Spleen (tissue), 11 donors: ENCODE measurements at regions not wholly inside any gene's neighbourhood (a gene's known extent, or its start where the extent isn't known, plus 50 kb on each side); places are given as distances from the start of the nearest gene placed in this dataset.

Experiments
- DNase-seq: peaks from one replicate; pipeline ENCODE4 v3.0.0-alpha.2; 2020
- H3K27ac ChIP-seq, 8 donors: fragments of 200-600 bp; sonication (generic) in 7 of 8; 1 replicate in 4 of 8; 2 replicates in 4 of 8; pipeline versions ENCODE4 v1.5.0 to v1.8.0; 2016 to 2021; ENCODE audit warnings: inconsistent platforms in 4 of 8, mild to moderate bottlenecking in 4 of 8, moderate library complexity in 1 of 8
- H3K27me3 ChIP-seq, 7 donors: fragments of 200-600 bp; sonication (generic) in 6 of 7; replicated peaks in 1 of 7; 1 replicate in 4 of 7; 2 replicates in 3 of 7; pipeline versions ENCODE4 v1.5.0 to v1.8.0; 2016 to 2021; ENCODE audit warnings: inconsistent platforms in 3 of 7, mild to moderate bottlenecking in 1 of 7
- H3K36me3 ChIP-seq, 6 donors: fragments of 200-600 bp; sonication (generic) in 5 of 6; 1 replicate in 4 of 6; 2 replicates in 2 of 6; pipeline versions ENCODE4 v1.5.0 to v1.8.0; 2016 to 2021; ENCODE audit warnings: inconsistent platforms in 2 of 6
- H3K4me1 ChIP-seq, 6 donors: fragments of 200-600 bp; sonication (generic) in 5 of 6; 1 replicate in 3 of 6; 2 replicates in 3 of 6; pipeline versions ENCODE4 v1.5.0 to v1.8.0; 2016 to 2021; ENCODE audit warnings: inconsistent platforms in 3 of 6
- H3K4me3 ChIP-seq, 8 donors: fragments of 200-600 bp; sonication (generic) in 7 of 8; 1 replicate in 4 of 8; 2 replicates in 4 of 8; pipeline versions ENCODE4 v1.5.0 to v1.8.0; 2016 to 2021; ENCODE audit warnings: inconsistent platforms in 4 of 8, mild to moderate bottlenecking in 4 of 8, moderate library complexity in 2 of 8
- H3K9me3 ChIP-seq, 8 donors: fragments of 200-600 bp; sonication (generic) in 7 of 8; 1 replicate in 4 of 8; 2 replicates in 4 of 8; pipeline versions ENCODE4 v1.5.0 to v1.8.0; 2016 to 2021; ENCODE audit warnings: inconsistent platforms in 4 of 8
- POLR2A ChIP-seq, 3 donors: fragments of 450-650 bp; IDR thresholded peaks; one replicate each; pipeline ENCODE4 v1.5.1; 2017; ENCODE audit warnings: antibody characterized with exemption in 3 of 3, mild to moderate bottlenecking in 1 of 3
- POLR2AphosphoS5 ChIP-seq, 3 donors: sonication (generic); formaldehyde crosslinking; IDR thresholded peaks; one replicate each; pipeline ENCODE4 v1.5.1; 2017; ENCODE audit warnings: antibody characterized with exemption in 3 of 3
- WGBS, 5 donors: extraction: QIAGEN DNeasy Blood & Tissue Kit in 3 of 5; methylation state at CpG; one replicate each; pipeline versions ENCODE4 v1.1.5 to v1.1.7; 2013 to 2018; 5-methylcytosine and 5-hydroxymethylcytosine counted together
- intact Hi-C: fragments of 100-400 bp; cut with DNase I; formaldehyde crosslinking; loops from one replicate; pipeline ENCODE4 v1.15.0; 2023; ENCODE audit warnings: low total_unique reads
- TF ChIP-seq, protein P1 (sequence below), 11 experiments: fragments of 200-600 bp in 7 of 11; fragments of 450-650 bp in 4 of 11; sonication (generic) in 4 of 11; IDR thresholded peaks in 8 of 11; conservative IDR thresholded peaks in 3 of 11; 1 replicate in 7 of 11; 2 replicates in 4 of 11; pipeline versions ENCODE4 v1.4.0 to v1.8.0; 2016 to 2021; ENCODE audit warnings: antibody characterized with exemption in 11 of 11, inconsistent platforms in 4 of 11, mild to moderate bottlenecking in 1 of 11
- donor health status: healthy with polysubstance abuse.
- donor health status: DM: no; HTN: no; CAD: no; lungs with moderate emphysema.
- donor health status: DM: no; HTN: no; CAD: no.
- donor health status: Bipolar disorder and iron deficiency.
- donor health status: healthy.
- donor health status: DM: no; HTN: no; CAD: no.
- donor health status: DM: yes; HTN: yes; CAD: no.

DNA sequence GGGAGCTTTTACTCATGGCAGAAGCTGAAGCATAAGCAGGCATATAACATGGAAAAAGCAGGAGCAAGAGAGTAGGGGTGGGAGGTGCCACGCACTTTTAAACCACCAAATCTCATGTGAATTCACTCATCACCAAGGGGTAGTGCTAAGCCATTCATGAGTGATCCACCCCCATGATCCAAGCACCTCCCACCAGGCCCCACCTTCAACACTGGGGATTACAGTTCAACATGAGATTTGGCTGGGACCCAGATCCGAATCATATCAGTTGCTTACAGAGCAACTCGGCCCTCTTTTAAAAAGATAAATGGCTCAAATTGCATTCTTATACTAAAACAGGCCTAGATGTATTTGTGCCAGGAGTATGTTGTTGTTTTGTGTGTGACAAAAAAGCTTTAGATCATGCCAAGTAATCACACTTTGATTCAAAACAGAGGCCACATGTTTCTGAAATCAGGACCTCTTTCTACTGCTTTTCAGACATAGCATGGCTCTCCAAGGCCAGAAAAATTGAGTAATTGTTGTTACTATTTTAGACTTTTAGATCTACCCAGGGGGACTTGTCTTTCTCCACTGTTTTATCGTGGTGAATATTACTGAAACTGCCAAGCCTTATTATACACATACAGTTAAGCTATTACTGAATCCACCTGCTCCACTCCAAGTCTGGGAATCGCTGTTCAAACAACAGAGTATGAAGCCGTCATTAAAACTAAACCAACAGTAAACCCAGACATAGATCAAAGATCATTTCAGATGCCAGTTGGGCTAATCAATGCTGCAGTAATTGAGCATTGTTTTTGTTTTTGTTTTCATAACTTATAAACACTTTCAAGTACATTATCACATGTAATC, 163.3 kb downstream of the KCNJ2 start:
- DNase-seq = no peak
- Histone ChIP-seq H3K27ac (no peak overlapping the region), H3K36me3 (no peaks in the 10 kb centered on the region), H3K4me3 (no peak overlapping the region), H3K4me1 (no peaks in the 10 kb centered on the region), H3K27me3 (no peaks in the 10 kb centered on the region), H3K9me3 (no peaks in the 10 kb centered on the region)
- intact Hi-C loops = no loop called here
- WGBS, 5 donors = 80 to 86% (median 84%) methylated on average over 6 of the region's 6 CpGs
- TF ChIP-seq POLR2A (IDR thresholded peaks at IDR 0.05) = no peak

DNA sequence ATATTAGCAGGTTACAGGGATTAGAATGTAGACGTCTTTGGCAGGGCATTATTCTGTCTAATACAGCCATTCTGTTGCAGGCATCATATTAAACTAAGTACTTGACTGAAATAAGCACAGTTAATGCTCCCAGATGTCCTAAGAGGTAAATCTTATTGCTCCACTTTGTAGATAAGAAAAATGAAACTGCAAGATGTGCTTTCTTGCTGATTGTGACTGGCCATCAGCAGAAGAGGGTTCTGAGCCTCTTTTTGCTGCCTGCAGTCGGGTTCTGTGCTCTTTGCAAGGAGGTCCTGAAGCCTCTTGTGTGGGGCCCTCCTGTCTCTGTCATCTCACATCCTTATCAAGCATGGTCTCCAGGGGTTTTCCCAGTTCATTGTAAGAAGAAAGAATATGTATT, 167.1 kb downstream of the KCNJ2 start:
- intact Hi-C loops = no loop called here
- Histone ChIP-seq H3K9me3 (no peaks in the 10 kb centered on the region), H3K27me3 (no peaks in the 10 kb centered on the region), H3K4me1 (no peaks in the 10 kb centered on the region), H3K27ac (no peak overlapping the region), H3K4me3 (no peak overlapping the region), H3K36me3 (no peaks in the 10 kb centered on the region)
- no peak for DNase-seq
- 67 to 79% (median 74%) methylated on average over 2 of the region's 2 CpGs for WGBS, 5 donors
- TF ChIP-seq, protein P1, sequence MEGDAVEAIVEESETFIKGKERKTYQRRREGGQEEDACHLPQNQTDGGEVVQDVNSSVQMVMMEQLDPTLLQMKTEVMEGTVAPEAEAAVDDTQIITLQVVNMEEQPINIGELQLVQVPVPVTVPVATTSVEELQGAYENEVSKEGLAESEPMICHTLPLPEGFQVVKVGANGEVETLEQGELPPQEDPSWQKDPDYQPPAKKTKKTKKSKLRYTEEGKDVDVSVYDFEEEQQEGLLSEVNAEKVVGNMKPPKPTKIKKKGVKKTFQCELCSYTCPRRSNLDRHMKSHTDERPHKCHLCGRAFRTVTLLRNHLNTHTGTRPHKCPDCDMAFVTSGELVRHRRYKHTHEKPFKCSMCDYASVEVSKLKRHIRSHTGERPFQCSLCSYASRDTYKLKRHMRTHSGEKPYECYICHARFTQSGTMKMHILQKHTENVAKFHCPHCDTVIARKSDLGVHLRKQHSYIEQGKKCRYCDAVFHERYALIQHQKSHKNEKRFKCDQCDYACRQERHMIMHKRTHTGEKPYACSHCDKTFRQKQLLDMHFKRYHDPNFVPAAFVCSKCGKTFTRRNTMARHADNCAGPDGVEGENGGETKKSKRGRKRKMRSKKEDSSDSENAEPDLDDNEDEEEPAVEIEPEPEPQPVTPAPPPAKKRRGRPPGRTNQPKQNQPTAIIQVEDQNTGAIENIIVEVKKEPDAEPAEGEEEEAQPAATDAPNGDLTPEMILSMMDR (IDR thresholded peaks at IDR 0.05 in 8 of 11, conservative IDR thresholded peaks at IDR 0.05 in 3 of 11) = no peak
- TF ChIP-seq POLR2A (IDR thresholded peaks at IDR 0.05) = no peak

DNA sequence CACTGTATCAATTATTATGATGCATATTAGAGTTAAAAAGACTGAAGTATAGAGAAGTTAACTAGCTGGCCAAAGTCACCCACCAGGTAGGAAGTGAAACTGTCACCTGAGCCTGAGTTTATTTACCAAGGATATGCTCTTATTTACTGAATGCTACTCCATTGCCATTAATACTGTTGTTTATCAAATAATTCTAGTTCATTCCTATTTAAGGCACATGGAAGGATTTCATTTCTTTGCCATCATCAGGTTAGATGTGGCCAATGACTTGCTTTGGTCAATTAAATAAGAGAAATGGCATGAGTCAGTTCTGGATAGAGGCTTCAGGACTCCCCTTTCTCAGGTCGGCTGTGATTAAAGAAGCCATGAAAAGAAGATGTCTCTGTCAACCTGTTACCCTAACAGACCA, 169.6 kb downstream of the KCNJ2 start:
- intact Hi-C loops = no loop called here
- Histone ChIP-seq H3K27me3 (no peaks in the 10 kb centered on the region), H3K9me3 (no peaks in the 10 kb centered on the region), H3K27ac (no peak overlapping the region), H3K4me3 (no peak overlapping the region), H3K4me1 (peaks cover 0 to 6% (median under 1%) of the 10 kb centered on the region in 6 donors), H3K36me3 (no peaks in the 10 kb centered on the region)
- TF ChIP-seq POLR2A (IDR thresholded peaks at IDR 0.05) = no peak
- TF ChIP-seq, protein P1 (IDR thresholded peaks at IDR 0.05 in 8 of 11, conservative IDR thresholded peaks at IDR 0.05 in 3 of 11) = no peak
- no peak for TF ChIP-seq POLR2AphosphoS5 (IDR thresholded peaks at IDR 0.05)
- 68 to 91% (median 86%) methylated on average over 1 of the region's 1 CpG for WGBS, 5 donors
- DNase-seq = no peak

DNA sequence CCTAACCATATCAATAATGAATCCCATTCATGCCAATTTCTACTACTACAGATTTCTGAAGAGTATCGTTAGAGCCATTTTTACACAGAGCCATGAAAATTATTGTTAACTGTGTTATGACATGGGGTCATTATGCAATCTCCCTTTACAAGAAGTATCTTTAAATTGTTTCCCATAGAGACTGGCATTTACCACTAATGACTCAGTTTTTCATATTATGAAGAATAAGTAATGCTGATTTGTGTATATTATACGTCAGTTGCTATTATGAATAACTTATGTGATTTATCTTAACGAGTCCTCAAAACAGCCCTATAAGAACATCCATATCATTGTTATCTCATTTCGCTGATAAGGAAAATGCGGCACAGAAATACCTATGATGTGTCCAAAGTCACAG, 173.8 kb downstream of the KCNJ2 start:
- Histone ChIP-seq H3K27ac (no peak overlapping the region), H3K27me3 (no peaks in the 10 kb centered on the region), H3K4me3 (no peak overlapping the region), H3K4me1 (peaks cover 0 to 15% (median 3%) of the 10 kb centered on the region in 6 donors), H3K36me3 (no peaks in the 10 kb centered on the region), H3K9me3 (no peaks in the 10 kb centered on the region)
- no peak for TF ChIP-seq POLR2A (IDR thresholded peaks at IDR 0.05)
- TF ChIP-seq POLR2AphosphoS5 (IDR thresholded peaks at IDR 0.05) = no peak
- TF ChIP-seq, protein P1 (IDR thresholded peaks at IDR 0.05 in 8 of 11, conservative IDR thresholded peaks at IDR 0.05 in 3 of 11) = no peak
- WGBS, 5 donors = 85 to 93% (median 91%) methylated on average over 5 of the region's 5 CpGs
- DNase-seq = no peak
- intact Hi-C loops = no loop called here
